ENCODE measurements at regions not wholly inside any gene's neighbourhood (a gene's known extent, or its start where the extent isn't known, plus 50 kb on each side); places are given as distances from the start of the nearest gene placed in this dataset.
"Not testable (repeated sequence)": the region's sequence is repeated elsewhere in the genome, so short reads cannot be mapped to it uniquely, and the experiment has no call there.

DNA sequence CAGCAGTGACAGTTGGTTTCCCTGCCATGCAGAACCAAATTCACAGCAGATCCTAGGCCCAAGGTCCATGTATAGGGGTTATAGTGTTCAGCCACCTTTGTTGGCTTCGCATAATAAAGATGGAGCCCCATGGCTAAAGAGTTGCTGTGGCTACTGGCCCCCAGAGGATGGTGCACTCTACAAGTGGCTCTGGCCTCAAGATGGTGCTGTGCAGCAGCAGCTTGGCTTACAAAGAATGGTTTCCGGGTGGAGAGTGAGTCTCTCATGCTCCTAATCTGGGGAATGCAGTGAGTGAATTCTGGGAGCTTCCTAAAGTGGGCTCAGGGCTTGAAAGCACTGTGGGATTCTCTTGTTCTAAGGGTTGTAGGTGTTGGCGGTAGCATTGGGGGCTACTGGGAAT lies 1199.7 kb downstream of the CNTNAP5 start:
- DNase-seq (ENCODE audit: low spot score), result no peak

DNA sequence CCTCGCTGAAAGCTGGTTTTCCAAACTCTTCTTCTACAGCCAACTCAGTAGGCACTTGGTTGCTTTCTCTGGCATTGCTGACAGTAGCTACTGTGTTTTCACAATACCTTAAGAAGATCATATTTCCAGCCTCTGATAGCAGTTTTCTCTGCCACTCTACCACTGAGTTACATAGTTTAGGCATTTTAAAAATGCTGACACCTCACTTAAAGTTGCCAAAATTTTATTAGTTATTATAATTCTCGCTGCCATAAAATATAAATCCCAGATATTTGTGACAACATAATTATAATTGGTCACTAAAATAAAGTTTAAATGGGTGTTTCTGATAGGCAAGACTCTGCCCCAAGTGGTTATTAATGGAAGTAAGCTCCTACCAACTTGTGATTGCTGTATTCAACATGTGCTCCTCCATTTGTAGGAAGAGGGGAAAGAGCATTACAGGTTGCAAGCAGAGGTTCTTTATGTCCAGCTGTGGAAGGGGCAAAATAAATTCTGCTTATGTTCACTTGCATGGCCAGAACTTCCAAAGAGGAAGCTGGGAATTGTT lies 1202.8 kb downstream of the CNTNAP5 start:
- no peak for DNase-seq (ENCODE audit: low spot score)

DNA sequence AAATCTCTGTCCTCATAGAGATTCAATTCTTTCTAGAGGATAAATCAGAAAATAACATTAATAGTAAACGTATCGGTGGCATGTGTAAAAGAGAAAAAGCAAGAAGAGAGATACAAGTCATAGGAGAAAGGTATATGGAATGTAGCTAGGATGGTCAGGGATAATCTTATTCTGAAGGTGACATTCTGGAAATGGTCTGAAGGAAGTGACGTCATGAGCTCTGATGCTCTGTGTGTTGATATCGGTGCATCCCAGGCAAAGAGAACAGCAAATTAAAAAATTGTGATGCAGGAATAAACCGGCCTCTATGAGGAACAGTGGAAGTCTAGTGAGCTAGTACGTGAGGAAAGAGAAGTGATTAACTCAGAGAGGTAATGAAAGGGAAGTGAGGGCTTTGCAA lies 1215.8 kb downstream of the CNTNAP5 start:
- no peak for DNase-seq (ENCODE audit: low spot score)

DNA sequence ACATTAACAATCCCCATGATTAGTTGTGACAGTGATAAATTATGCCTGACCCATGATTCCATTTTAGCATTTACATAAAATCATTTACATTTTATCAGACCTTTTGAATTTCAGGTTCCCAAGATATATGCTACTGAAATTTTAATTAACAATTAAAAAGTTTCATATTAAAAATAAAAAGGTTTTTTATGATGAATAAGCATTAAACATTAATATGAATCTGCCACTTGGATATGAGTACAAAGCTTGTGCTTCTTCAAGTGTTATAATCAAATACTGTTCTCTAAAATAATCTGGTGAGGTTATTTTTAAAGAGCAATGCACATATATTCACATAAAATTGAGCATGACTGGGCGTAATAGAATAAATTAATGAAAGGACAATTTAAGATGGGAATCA lies 1218.0 kb downstream of the CNTNAP5 start:
- DNase-seq (ENCODE audit: low spot score), result no peak

DNA sequence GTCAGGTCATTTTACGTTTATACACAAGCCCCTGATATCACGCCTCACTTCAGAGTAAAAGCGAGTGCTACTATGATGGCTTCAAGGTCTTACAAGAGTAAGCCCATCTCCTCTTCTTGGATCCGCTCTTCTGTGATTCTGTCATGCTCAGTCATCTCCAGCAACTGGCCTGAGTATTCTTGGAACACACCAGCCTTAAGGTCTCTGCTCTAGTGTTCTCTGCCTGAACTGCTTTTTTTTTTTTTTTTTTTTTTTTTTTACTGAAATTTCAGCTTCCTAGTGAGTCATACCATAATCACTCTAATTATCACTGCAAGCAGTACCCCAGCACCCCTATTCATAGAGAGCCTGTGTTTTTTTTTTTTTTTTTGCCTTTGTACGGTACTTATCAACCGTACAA lies 1228.9 kb downstream of the CNTNAP5 start:
- no peak for DNase-seq (ENCODE audit: low spot score)

DNA sequence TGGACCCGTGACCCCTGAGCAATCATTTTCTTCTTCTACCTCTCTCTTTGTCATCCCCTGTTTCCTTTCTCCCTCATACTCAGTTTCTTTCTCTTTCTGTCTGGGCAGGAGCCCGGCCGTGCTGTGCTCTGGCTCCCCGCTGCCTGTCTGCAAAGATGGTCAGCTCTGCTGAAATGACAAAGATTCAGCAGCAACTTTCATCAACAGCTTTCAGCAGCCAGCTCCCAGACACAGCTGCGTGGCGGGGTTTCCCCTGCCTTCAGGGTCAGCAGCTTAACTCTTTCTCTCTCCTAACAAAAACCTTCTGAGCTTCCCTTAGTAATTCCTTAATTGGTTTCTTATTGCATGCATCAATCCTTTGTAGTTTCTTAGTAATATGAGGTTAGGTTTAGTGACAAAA lies 1234.4 kb downstream of the CNTNAP5 start:
- no peak for DNase-seq (ENCODE audit: low spot score)

DNA sequence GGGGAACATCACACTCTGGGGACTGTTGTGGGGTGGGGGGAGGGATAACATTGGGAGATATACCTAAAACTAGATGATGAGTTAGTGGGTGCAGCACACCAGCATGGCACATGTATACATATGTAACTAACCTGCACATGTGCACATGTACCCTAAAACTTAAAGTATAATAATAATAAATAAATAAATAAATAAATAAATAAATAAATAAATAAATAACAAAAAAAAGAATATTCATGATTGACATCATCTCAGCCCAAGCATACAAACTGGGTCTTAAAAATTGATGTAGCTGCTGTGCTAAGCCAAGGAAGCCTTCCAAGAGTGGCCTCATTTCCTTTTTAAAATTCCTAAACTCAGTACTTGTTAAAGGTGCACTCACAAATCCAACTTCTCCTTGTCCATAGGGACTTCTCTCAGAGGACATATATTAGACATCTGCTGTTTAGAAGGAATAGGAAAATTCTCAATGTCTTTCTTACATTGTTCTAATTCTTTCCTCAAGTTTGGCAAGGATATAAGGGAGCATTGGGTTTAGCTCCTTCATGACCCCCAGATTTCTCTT lies 1235.4 kb downstream of the CNTNAP5 start:
- not testable (repeated sequence) for DNase-seq (ENCODE audit: low spot score)

DNA sequence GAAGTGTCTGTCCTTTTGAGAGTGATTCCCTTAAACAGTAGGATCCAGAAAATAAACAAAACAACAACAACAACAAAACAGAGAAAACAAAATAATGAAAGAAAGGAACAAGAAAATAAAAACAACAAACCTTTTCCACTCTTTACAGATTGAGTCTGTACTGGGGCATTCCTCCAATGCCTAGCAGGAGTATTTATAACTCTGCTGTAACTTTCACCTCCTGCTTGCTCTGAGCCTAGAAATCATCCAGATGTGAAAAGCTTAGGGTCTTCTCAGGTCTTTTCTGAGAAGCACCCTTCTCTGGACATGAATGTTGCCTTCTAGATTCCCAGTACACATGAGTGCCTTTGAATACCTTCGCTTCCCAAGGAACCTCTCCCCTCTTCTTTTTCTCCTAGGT lies 1239.4 kb downstream of the CNTNAP5 start:
- no peak for DNase-seq (ENCODE audit: low spot score)

DNA sequence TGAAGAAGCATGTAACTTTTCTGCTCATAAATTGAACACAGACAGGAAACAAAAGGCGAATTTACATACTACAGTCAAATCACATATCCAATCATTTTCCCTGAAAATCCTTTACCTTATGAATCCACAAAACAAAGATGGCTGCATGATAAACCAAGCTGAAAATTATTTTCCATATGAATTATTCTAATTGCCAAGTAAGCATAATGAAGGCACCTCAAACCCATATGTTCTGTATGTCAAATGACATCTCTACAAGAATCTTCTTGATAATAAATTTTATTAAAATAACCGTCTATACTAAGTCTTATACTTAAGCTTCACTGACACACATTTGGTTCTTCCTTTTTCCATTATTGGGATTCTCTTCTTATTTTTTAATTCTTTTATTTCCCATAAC lies 1242.6 kb downstream of the CNTNAP5 start:
- DNase-seq (ENCODE audit: low spot score), result no peak

DNA sequence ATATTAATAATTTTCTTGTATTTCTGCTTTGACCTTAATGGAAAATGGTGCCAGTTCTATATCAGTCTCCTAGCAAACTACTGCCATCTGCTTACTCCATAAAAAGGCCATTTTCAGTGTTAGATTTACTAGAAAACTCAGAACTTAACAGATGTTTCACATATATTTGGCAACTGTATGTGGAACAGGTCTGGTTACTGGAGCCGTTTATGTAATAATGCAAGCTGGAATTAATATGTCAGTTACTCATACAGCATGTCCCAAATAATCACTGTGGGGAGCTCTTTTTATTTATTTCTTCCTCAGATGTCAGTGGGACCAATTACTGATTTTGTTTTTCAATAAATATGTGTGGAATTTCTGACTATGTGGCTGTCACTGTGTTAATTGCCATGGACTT lies 1247.6 kb downstream of the CNTNAP5 start:
- no peak for DNase-seq (ENCODE audit: low spot score)

DNA sequence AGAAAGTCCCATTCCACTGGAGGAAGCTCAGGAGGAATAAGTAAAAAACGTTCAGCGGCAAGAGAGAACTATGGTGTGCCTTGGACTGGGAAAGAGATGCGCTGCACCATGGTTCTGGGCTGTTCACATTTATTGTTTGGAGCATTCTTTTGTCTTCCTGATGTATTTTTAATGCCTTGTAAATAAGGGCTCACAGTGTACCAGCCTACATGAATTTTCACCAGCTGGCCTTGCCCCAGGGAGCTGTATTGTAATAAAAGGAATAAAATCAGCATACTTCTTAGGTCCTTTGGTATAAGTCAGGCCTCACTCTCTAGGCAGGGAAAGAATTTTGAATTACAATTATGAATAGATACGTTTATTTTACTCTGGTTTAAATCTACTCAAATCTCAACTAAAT lies 1249.6 kb downstream of the CNTNAP5 start:
- DNase-seq (ENCODE audit: low spot score), result no peak

DNA sequence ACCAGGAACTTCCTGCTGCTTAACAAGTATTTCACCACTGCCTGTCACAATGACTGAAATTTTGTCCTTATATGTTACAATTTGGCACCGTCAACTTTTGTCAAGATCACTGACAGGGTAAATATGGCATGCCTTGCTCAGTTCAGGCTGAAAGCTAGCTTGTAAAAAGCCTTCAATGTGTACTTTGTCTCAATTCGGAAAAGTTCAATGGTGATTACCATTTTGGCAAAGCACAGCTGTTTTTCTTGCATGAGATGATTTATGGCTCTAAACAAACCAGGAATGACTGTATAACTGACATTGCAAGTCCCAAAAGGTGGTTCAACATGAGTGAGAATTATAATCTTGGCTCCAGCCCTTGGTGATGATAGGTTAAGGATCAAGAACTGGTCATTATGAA lies 1255.2 kb downstream of the CNTNAP5 start:
- no peak for DNase-seq (ENCODE audit: low spot score)

DNA sequence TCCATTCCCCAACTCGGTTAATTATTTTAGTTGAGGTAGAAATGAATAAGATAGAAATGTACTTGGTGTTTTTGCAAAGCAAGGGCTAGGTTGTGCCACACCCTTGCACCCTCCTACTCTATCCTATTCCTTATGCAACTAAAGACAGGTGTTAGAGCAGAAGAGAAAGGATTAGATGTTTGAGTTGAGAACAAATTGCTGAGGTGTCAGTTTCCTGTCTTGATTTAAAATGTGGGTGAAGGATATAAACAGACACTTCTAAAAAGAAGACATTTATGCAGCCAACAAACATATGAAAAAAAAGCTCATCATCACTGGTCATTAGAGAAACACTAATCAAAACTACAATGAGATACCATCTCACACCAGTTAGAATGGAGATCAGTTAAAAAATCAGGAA lies 1256.2 kb downstream of the CNTNAP5 start:
- no peak for DNase-seq (ENCODE audit: low spot score)

DNA sequence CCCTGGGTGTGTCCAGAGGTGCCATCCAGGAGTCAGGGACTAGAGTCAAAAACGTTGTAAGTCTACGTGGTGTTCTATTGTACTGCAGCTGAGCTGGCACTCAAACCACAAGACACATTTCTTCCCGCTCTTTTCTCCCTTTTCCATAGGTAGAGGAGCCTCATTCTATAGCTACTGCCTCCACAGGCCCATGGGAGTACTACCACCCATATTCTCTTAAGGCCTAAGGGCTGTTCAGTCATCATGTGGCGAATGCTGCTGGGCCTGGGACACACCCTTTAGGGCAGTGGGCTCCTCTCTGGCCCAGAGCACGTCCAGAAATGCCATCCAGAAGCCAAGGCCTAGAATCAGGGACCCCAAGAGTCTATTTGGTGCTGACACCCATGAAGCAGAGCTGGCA lies 1271.7 kb downstream of the CNTNAP5 start:
- DNase-seq (ENCODE audit: low spot score), result no peak

DNA sequence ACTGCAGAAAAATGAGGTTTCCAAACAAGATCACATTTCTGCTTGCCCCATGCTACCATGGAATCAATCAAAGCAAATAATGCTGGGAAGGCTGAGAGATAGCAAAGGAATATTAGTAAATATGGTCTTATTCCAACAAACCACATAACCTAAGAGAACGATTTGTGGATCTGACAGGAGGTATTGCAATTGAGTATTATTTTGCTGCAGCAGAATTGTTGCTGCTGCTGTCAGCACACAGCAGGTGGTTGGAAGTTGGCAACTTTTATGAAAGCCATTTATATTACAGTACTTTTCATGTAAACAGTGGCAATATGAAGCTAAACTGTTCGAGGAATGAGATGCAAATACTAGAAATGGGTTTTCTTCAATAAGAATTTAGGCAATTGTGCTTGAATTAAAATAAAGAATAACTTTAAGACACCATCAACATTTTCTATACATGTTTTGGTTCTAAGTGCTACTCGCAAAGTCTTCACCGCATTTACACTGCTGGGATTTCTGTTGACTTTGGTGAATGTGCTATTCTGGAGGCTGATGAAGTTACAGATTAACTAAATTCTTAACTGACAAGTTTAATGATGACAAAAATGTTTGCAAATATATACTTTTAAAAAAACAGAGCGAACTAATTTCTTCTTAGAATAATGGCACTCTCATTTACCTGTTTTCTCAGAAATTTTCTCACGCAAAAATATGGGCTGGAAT lies 1285.7 kb downstream of the CNTNAP5 start:
- DNase-seq (ENCODE audit: low spot score), result no peak

DNA sequence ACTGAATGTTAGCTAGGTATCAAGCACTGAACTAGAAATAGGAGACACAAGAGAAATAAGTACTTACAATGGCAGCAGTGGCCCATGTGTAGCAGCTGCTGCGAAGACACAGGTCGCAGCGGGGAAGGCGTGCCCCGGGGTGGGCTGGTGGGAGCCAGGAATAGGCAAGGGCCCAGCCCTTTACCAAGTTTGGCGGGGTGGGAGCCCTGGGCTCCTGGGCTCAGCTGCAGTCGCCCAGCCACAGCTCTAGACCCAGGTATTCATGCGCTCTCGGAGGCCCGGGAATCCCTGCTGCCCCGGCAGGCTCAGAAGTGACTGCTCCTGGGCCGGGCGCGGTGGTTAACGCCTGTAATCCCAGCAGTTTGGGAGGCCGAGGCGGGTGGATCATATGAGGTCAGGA lies 1287.3 kb downstream of the CNTNAP5 start:
- no peak for DNase-seq (ENCODE audit: low spot score)

DNA sequence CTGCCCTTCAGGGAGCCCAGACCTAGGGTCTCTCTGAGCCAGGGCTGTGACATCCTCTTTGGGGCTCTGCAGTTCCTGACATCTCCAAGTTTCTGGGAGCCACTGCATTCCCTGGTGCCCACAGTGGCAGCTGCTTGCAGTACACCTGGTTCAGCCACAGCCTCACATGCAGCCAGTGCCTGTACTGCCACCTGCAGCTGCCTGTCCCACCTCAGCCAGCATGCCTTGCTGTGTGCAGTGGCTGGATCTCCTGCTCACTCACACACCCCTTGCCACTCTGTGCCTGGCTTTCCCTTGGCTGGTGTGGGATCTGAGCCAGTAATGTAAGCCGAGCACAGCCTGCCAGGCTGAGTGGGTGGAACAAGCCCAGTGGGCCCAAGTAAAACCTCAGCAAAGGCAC lies 1288.7 kb downstream of the CNTNAP5 start:
- DNase-seq (ENCODE audit: low spot score), result no peak

DNA sequence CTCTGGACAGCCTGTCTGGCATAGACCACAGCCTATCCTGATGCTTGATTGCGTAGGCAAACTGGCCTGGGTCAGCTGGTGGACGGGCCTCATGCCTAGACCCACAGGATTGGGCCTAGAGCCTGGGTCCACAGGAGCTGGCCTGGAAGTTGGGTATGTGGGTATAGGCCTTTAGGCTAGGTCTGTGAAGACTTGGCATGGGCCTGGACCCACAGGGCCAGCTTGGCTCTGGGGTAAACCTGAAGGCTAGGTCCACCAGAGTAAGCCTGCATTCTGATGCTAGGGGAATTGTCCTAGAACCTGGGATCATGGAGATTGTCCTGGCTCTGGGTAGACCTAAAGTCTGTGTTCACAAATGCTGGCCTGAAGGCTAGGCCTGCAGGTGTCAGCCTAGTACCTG lies 1293.7 kb downstream of the CNTNAP5 start:
- no peak for DNase-seq (ENCODE audit: low spot score)

DNA sequence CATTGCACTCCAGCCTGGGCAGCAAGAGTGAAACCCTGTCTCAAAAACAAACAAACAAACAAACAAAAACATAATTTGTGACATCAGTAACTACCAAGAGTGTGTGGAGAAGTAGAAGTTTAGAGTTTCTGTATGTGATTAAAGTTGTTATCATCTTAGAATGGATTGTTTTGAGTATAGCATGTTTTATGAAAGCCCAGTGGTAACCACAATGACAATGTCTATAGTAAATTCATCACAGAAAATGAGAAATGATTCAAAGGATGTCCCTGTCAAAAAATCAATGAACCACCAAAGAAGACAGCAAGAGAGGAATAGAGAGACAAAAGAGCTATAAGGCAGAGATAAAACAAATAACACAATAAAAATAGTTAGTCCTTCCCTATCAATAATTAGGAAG lies 1299.2 kb downstream of the CNTNAP5 start:
- DNase-seq (ENCODE audit: low spot score), result no peak

DNA sequence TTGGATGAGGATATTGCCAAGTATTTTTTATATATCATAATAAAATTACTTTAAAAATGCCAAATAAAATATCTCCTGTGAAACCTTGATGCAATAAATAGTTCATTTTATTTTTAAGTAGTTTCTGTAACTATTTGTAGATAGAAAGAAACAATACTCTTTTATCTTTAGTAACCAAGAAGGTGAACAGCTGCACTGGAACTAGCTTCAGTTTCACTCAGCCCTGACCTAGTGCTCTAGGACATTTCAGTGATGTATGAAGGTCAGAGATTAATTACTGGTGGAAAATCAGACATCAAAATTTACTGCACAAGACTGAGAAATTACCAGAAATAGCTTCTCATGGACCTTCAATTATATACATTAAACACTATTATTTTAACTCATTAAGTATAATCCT lies 1305.0 kb downstream of the CNTNAP5 start:
- no peak for DNase-seq (ENCODE audit: low spot score)

DNA sequence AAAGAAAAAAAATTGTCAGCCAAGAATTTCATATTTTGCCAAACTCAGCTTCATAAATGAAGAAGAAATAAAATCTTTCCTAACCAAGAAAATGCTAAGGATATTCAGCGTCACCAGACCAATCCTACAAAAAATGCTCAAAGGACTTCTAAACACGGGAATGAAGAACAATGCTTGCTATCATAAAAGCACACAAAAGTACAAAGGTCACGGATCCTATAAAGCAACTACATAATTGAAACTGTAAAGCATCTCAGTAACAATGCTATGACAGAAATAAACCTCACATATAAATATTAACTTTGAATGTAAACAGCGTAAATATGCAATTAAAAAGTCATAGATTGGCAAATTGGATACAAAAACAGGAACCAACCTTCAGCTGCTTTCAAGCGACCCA lies 1314.6 kb upstream of the GYPC start:
- DNase-seq (ENCODE audit: low spot score), result no peak

DNA sequence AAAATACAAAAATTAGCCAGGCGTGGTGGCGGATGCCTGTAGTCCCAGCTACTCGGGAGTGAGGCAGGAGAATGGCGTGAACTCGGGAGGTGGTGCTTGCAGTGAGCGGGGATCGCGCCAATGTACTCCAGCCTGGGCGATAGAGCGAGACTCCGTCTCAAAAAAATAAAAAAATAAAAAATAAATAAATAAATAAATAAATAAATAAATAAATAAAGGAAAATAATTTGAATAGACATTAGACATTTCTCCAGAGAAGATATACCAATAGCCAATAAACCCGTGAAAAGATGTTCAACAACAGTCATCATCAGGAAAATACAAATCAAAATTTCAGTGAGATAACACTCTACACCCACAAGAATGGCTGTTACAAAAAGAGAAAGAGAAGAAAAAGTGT lies 1302.4 kb upstream of the GYPC start:
- DNase-seq (ENCODE audit: low spot score), result not testable (repeated sequence)

DNA sequence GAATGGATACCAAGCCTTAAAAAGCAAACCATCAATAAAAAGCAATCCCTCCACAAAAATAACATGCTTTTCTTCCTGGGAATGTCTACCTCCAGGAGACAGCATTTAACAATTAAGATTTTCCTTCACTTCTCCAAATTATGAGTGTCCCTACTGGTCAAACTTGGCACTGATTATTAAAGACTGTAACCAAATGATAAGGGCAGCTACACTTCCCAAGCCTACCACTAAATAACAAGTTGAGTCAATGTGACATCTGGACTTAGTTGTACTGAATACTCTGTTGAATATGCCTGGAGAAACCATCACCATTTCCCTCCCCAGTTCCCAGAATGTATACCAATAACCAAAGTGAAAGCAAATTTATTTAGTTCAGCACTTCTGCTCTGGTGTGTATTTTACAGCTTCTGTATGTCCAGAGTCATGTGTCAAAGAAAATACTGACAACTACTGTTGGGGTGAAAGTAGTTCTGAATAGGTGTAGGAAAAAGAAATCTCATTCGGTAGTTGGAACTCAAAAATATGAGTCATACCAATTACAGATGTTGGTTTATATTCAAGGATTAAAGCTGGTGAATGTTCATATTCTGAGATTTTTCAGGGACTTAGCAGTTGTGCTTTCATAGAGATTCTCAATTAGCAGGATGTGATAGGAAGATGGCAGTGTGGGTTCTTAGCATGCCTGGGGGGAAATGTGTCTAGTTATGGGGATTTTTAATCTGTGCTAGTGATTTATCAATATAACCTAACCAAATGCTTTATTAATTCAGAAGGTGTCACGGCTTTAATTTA lies 1291.6 kb upstream of the GYPC start:
- DNase-seq (ENCODE audit: low spot score), result no peak

DNA sequence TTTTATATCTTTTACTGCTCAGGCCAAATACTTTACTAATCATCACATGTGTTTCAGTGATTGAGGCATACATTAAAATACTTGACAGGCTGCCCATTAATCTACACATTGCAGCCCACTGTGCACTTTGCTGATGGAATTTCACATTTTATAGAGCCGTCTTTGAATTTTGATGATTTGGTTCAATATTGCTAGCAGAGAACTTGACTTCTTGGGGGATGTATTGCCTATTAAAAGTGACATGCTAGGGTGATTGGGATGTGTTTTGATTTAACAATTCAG lies 1291.0 kb upstream of the GYPC start:
- no peak for DNase-seq (ENCODE audit: low spot score)

Measured in LoVo (cell line).